ENCODE measurements at regions not wholly inside any gene's neighbourhood (a gene's known extent, or its start where the extent isn't known, plus 50 kb on each side); places are given as distances from the start of the nearest gene placed in this dataset.

DNA sequence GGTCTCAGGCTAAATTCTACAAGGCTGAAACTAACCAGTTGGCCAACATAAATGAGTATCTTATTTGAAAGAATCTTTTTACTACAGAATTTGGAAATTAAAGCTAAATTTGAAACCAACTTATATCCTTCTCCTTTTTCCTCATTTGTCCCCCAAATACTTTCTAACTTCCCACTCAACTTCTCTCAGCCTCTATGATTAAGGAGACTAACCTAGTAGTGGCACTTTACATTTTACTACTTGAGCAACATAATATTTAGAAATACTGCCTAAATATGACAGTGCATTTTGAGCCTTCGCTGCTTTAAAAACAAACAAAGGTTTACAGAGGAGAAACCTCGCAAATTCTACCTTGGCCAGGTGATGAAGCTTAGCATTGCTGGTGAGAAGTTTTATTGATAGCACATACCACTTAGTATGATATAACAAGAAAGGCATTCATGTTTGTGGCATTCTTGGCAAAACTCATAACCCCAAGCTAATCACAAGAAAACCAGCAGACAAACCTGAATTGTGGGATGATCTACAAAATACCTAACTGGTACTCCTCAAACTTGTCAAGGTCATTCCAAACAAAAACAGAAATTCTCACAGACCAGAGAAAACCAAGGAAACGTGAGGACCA, 432.1 kb upstream of the CFAP20DC start:
- TF ChIP-seq RFX5 (IDR thresholded peaks at IDR 0.05) (no peak), CBX2 (IDR thresholded peaks at IDR 0.05; ENCODE audit: borderline replicate concordance, low read depth) (no peak)
- TF ChIP-seq, protein P1, sequence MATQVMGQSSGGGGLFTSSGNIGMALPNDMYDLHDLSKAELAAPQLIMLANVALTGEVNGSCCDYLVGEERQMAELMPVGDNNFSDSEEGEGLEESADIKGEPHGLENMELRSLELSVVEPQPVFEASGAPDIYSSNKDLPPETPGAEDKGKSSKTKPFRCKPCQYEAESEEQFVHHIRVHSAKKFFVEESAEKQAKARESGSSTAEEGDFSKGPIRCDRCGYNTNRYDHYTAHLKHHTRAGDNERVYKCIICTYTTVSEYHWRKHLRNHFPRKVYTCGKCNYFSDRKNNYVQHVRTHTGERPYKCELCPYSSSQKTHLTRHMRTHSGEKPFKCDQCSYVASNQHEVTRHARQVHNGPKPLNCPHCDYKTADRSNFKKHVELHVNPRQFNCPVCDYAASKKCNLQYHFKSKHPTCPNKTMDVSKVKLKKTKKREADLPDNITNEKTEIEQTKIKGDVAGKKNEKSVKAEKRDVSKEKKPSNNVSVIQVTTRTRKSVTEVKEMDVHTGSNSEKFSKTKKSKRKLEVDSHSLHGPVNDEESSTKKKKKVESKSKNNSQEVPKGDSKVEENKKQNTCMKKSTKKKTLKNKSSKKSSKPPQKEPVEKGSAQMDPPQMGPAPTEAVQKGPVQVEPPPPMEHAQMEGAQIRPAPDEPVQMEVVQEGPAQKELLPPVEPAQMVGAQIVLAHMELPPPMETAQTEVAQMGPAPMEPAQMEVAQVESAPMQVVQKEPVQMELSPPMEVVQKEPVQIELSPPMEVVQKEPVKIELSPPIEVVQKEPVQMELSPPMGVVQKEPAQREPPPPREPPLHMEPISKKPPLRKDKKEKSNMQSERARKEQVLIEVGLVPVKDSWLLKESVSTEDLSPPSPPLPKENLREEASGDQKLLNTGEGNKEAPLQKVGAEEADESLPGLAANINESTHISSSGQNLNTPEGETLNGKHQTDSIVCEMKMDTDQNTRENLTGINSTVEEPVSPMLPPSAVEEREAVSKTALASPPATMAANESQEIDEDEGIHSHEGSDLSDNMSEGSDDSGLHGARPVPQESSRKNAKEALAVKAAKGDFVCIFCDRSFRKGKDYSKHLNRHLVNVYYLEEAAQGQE (IDR thresholded peaks at IDR 0.05) = no peak
